HG03432 (cell line): ENCODE measurements at regions not wholly inside any gene's neighbourhood (a gene's known extent, or its start where the extent isn't known, plus 50 kb on each side); places are given as distances from the start of the nearest gene placed in this dataset.
A peak's percentile ranks its signal among the peaks of the same experiment; 100 is the strongest.

Experiments
- ATAC-seq: cut with Tn5 transposase; IDR thresholded peaks from one replicate; pipeline ENCODE4 v1.9.1; 2021; ENCODE audit warnings: mild to moderate bottlenecking, moderate library complexity; ENCODE audit not compliant: unreplicated experiment

DNA sequence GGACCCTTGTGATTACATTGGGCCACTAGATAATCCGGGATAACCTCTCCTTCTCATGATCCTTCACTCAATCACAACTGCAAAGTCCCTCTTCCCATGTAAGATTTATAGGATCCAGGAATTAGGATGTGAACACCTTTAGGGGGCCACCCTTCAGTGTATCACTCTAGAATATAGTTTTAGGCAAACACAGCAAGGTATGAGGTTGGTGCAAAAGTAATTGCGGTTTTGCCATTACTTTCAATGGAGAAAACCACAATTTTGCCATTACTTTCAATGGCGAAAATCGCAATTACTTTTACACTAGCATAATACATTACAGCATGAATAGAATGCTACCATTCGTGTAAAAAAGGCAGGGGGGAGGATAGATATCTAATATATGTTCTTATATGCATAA lies 104.0 kb downstream of the BAMBI start:
- ATAC-seq, result no peak

- no peak for ATAC-seq
Measured at GRCh38 chr10:28783087-28783486, 105.8 kb downstream of the BAMBI start.

GRCh38 chr10:28785018-28785417 lies 107.7 kb downstream of the BAMBI start:
- no peak for ATAC-seq

- ATAC-seq, result peak; percentile 82
Measured at GRCh38 chr10:28788252-28788651, 110.9 kb downstream of the BAMBI start.

- ATAC-seq, result no peak
Measured at GRCh38 chr10:28788762-28789161, 111.4 kb downstream of the BAMBI start.

DNA sequence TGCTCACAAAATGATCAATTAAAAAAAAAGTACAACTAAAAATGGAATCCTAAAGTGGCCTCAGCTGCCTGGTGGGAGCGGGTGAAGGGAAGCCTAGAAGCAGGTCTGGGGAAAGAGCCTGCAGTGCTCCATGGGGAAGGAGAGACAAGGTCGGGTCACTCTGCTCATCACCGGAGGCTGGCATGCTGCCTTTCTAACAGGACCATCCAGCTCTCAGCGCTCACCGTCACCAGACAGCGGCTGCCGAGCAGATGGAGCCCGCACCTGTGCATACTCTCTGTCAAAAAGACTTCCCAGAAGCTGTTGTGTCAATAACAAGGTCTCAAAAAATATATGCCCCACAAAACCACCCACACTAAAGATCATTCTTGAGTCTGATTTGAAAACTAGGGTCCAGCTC lies 112.8 kb downstream of the BAMBI start:
- no peak for ATAC-seq

- no peak for ATAC-seq
Measured at GRCh38 chr10:28793482-28793881, 116.2 kb downstream of the BAMBI start.

DNA sequence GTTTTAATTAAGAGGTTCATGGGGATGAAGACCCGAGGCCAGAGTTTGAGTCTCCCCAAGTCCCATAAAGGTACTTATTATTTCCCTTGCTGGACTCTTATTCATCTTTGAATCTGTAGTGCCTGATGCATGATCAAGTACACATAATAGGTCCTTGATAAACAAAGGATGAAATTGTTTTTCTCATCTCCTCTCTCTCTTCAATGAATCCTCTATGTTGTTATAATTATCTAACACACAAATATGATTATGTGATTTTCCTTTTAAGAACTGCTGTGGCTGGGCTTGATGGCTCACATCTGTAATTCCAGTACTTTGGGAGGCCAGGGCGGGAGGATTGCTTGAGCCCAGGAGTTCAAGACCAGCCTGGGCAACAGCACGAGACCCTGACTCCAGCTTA lies 117.7 kb downstream of the BAMBI start:
- ATAC-seq, result no peak

GRCh38 chr10:28796606-28797512 lies 119.5 kb downstream of the BAMBI start:
- no peak for ATAC-seq

- no peak for ATAC-seq
Measured at GRCh38 chr10:28797904-28798371, 120.6 kb downstream of the BAMBI start.

DNA sequence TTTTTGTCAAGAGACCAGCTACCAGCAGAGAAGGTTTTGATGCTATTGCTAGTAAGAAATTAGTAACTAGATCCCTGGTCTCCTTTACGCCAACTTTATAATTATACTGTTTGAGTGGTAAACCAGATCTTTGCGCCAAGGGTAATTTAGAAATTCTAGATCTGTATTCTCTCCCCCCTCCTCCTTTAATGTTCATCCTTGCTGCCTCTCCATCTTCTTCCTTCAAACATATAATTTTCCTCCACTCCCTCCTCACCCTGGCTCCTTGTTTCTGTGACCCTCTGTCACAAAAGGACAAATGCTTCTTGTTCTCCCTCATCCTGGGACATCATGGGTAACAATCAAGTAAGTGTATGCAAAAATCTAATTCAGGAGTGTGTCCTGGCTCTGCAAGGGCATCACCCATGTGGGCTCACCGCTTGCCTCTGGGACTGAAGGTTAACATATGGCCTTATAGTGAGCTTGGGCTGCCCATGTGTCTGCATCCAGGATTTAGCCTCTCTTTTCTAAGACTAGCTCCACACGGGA lies 121.2 kb downstream of the BAMBI start:
- no peak for ATAC-seq

GRCh38 chr10:28798964-28799363 lies 121.6 kb downstream of the BAMBI start:
- ATAC-seq, result no peak

GRCh38 chr10:28800144-28800543 lies 122.8 kb downstream of the BAMBI start:
- ATAC-seq, result no peak

DNA sequence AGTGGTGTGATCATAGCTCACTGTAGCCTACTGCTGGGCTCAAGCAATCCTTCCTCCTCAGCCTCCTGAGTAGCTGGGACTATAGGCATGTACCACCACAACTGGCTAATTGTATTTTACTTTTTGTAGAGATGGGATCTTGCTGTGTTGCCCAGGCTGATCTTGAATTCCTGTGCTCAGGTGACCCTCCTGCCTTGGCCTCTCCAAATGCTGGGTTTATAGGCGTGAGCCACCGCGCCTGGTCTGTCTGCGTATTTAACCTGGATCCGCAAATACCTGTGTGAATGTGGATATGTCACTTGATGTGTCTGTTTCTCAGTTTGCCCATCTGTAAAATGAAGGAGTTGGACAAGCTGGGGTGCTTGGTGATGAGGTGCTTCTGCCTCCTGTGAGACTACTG lies 123.9 kb downstream of the BAMBI start:
- ATAC-seq, result no peak

DNA sequence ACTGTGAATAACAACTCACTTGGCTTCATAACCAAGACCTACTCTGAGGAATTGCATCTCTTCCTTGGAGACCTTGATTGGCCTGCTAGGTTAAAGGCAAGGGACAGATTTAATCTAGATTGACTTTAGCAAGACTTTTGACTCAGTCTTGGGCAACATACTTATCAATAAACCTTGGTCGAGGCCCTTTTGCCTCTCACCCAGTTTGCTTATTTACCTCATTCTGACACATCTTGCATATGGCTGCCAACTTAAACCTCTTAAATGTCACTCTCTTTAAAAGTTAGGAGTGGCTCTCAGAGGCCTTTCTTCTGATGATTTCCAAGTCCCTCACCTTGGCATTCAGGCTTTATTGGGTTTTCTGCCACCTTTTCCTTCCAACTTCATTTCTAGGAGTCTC lies 124.5 kb downstream of the BAMBI start:
- ATAC-seq, result no peak

GRCh38 chr10:28805390-28805789 lies 128.1 kb downstream of the BAMBI start:
- no peak for ATAC-seq

GRCh38 chr10:28806488-28806941 lies 129.2 kb downstream of the BAMBI start:
- no peak for ATAC-seq

DNA sequence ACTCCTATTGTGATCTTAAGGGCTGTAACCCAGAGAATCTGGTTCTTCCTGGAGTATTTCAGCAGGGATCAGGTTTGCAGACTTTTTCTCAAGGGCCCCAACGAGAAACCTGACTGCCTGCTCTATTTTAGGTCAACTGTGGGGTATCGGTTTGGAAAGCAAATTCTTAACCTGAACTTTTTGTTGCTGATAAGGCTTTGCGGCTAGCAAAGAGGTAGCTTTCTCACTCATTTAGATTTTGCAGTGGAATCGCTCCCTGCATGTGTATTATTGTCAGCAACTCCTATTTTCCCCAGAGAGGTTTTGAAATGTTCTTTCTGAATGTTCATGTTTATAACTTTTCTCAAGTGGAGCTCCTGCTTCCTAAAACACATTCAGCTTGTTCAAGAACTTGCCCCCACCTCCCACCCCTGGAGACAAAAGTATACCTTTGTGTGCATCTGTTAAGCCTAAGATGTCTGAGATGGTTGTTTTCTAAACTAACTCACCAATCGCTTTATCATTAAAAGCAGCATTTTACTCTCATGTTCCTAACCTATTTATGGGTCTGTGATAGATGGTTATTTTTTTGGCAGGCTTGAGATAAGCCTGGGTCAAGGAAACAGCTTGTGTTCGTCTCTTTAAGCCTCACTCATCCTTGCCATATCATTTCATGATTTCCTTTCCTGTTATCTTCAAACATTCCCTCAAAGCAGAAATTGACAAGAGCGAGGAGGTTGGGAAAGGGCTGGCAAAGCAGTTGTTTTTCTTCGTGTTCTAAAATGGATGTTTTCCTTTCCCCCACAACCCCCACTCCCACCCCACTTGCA lies 129.8 kb downstream of the BAMBI start:
- no peak for ATAC-seq

DNA sequence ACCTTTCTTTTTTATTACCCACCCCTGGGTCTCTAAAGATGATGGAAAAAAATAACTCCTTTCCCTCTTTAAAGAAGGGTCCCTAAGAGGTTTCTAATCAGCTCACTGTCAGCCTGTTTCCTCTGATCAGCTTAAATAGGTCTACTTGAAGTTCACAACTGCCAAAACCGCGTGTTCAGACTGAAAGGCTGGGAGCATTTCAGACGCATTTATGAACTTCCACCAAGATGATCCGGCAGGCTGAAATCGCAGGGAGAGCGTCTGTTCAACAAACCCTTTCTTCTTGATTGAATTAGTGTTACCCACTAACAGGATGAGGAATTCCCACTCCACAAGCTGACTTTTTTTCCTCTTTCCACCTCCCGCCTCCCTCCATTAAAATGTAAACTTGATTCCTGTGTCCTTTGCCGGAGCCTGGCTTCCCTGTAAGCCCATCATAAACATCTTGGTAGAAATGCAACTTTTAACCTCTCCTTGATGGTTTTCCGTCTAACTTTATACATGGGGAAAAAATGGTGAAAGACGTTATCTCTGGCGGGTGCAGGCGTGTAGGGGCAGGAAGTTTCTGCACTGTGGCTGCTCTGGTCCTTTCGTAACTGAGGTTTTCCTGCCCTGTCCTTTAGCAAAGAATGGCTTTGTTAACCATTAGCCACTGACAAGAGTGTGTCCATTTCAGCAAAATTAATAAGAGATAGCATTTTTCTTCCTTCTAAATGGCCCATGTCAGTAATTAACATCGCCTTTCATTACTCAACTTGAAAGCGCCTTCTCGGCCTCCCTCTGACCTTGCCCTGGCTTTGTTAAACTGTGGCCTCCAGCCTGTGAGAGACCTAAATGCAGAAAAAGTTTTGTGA lies 130.7 kb downstream of the BAMBI start:
- no peak for ATAC-seq

GRCh38 chr10:28808693-28809092 lies 131.4 kb downstream of the BAMBI start:
- ATAC-seq, result no peak
